ENCODE measurements at regions not wholly inside any gene's neighbourhood (a gene's known extent, or its start where the extent isn't known, plus 50 kb on each side); places are given as distances from the start of the nearest gene placed in this dataset.
"Not testable (repeated sequence)": the region's sequence is repeated elsewhere in the genome, so short reads cannot be mapped to it uniquely, and the experiment has no call there.

DNA sequence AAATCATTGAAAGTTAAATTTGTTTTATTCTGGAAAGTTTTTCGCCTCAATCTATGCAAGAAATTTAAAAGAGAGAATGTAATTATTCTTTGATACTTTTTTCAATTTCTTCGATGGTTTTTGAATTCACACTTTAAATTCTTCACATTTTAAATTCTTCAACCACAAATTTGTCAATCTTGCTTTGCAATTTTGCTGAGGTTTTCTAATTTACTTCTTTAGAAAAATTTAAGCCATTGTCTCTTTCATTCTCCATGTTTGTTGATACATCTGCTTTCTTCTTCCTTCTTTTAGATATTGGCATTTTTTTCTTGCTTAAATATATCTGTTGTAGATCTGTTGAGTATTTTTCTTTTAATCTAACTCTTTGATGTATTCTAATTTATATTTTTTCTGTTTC lies 301.9 kb upstream of the DSEL start:
- DNase-seq: no peak

DNA sequence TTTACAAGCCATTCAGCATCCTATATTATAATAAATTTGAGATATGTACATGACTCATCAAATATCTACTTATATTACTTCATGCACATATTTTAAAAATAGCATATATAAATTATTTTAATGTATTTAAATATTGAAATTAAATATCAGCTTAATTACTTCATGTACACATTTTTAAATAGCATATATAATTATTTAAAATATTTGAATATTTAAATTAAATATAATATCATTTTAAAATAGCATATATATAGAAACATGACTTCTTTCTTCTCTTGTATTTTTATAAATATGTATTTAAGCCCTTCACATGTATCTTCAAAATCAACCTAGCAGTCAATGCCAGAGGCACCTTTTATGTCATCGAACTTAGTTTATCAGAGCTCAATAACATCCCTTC lies 298.8 kb upstream of the DSEL start:
- DNase-seq: no peak

DNA sequence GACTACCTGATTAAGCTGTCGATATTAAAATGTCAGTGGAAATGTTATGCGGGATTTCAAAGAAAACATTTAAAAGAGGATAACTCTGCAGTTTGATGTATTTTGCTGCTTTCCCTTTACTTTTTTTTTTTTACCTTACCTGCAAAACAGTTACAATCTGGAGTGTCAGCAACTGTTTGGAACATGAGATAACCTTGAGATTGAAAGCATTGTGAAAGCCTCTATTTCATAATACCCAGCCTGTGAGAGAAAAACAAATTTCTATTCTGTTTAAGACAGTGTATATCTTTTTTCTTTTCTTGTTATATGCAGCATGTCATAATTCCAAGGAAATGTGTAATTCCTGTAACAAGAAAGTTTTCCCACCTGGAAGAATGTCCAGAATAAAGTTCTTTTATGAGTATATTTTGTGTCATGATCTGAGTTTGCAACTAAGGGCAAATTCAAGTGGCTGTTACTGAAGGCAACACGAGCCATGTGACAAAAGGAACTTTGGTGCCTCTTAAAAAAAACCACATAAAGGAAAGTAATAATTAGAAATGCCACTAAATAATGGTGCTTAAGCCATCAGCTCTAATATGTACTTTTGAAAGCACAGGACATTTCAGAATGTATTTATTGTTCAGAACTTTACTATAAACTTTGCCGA lies 297.0 kb upstream of the DSEL start:
- no peak for DNase-seq

DNA sequence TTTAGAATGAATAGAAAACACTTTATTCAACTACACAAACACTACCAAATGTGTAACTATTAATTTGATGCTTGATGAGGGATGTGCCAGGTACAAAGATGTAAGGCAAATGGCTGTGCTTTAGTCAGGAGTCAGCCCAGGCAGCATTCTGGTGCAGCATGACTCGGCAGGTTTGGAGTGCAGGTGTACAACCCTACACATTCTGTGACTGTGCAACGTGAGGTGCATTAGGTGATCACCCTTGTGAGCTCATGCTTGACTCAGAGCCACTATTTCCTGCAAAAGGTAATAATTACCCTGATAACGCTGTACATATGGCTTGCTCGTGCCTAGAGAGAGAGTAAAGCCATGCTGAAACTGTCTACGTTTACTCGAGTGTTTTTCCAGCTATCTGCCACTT lies 288.7 kb upstream of the DSEL start:
- DNase-seq: no peak

DNA sequence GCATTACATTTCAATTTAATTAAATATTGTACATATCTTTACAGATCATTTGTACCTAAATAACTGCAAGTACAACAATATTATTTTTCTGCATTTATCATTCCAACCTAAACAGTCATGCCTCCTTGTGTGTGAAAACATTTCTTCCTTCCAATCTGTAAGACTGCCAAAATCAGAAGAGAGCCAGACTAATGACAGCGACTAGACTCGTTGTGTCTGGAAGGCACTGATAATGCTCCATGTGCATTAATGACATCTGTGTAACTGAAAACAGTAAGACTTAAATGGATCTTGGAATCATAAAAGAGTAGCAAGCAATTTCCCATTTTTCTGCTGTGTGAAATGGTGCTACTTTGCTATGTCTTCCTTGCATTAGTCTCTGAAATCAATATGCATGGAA lies 278.0 kb upstream of the DSEL start:
- DNase-seq: no peak

DNA sequence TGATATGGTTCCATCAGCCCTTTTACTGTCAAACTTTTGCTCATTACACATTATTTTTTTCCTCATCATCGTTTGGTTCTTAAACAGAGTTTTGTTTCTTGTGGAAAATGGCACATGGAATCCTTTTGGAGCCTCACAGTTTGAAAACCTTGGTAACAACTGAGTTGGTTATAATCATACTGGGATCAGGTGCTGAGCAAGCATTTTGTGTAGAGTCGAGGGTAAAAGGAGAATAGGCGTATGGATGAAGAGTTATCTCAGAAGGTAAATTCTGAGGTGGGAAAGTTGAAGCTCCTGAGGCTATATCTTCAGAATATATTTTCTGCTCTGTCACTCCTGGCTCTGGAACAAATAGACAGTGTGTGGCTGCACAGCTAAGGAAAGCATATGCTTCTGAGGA lies 274.0 kb upstream of the DSEL start:
- no peak for DNase-seq

DNA sequence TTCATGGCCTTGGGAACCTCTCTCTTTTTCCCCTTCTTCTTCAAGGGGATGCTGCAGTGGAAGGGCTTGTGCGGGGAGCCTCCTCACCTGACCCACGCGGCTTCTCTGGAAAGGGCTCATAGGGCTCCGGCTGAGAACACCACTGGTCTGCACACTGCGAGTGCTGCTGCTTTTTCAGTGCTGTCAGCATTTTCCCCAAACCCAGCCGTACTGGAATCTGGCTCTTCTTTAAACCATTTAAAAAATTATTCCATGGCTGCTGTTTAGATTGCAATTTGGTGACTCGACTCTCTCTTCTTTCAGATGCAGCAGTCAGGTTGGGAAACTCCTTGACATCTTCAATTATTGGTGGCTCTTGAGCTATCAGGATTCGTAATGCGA lies 272.6 kb upstream of the DSEL start:
- no peak for DNase-seq

DNA sequence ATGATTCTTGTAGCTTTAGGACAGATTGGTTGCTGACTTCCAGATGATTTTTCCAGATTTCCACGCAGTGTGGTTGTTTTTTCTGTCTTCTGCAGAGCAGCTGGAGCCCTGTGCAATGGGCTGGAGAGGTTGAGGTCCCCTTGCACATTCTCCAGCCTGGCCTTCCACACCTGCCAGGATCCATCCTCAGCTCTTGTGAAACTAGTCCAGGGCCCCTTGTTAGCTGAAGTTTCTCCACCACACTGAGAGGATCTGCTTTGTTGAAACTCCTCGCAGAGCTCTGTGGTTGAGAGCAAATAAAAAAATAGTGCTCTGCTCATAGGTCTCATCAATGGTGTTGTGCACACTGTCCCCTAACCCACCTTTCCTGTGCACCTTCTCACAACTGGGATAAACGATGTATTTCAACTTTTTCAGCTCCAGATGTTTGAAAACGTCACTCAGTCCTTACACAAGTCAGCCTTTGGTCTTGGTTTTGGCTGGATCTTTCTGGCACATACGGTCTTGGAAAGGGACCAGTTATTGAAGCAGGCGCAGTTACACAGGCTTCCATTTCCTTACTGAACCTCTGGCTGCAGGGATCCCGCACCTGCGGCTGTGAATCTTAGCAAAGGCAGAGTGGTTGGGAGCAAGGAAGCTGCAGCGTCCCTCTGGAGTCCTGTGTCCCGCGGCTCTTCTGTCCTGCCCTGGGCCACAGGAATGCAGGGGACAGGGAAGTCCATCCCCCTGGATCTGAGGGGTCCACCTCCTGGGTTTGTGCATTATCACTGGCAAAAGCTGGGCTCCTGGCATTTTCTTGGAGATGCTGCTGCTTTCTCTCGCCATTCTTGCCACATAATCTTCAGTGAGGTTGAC lies 272.0 kb upstream of the DSEL start:
- DNase-seq: no peak

DNA sequence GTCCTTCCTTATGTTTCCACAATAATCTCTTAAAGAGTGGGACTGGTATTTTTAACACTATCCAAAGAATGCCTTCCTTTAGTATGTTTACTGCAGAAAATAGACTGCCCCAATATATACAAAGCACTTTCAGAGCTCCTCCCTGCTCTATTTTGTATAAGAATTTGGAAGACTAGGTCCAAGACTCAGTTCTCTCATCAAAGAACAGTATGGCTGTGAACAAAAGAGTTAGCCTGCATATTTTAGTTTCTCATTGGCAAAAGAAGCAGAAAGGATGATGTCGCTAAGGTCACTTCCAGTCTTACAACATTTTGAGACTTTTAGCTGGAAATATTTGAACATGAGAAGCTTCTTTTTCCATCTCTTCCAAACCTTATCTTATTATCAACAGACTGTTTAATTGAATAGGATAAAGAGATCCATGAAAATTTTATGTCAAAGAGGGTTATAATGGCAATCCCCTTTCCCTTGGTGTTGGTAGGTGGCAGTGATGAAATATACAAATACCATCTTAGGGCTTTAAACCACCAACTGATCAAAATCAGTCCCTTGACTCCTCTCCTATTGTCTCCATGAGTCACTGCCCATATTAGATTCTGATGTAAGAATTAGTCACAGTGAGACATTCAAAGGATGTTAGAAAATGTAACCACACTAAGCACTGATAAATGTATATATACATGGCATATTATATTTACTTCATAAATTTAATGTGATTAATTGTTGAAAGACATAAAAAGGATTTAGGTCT lies 266.9 kb upstream of the DSEL start:
- no peak for DNase-seq

DNA sequence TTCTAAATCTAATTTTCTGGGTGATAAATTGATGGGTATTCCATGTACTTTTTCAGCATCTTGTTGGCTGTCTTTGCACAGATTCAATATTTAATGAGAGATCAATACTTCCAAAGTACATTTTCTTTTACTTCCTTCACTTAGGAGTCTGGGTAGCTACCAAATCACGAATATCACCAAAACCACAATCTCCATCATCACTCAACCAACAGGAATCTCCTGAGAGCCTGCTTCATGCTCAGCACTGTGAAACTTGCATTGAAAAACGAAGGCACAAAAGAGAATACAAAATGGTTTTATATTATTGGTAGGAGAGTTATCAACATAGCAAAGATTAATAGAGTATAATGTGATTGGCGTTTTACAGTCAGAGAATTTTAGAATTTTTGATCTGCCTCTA lies 261.5 kb upstream of the DSEL start:
- no peak for DNase-seq

DNA sequence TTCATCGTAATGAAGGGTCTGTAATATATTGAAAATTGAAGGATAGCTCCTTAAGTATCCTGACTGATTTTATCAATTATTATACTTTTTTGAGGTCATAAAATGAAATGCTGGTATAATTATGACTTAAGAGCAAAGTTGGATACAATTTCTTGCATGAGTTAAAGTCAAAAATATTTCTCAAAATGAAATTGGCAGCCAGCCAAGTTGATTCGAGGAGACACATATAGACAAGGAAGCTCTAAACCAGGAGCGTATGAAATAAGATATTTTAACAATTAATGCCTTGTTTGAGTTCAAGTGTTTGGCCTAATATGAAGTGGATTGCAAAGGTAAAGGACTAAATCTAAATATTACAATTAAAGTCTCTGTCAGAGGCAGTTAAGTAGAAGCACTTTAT lies 260.4 kb upstream of the DSEL start:
- DNase-seq: no peak

DNA sequence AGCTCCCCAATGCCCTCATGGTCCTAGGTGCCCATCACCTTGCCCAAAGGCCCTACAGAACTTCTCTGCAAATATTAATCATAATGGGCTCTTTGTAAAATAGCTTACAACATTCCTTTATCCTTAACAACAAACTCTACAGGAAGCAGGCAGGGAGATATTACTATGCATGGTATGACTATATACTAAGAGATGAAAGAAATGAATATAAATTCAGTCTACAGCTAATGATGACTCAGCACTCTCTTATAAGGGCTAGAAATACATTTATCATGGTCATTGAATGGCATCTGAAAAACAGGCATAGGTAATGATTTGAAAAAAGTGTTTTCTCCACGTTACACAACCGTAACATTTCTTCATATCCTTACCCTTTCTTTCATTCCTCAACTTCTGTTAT lies 254.8 kb upstream of the DSEL start:
- no peak for DNase-seq

DNA sequence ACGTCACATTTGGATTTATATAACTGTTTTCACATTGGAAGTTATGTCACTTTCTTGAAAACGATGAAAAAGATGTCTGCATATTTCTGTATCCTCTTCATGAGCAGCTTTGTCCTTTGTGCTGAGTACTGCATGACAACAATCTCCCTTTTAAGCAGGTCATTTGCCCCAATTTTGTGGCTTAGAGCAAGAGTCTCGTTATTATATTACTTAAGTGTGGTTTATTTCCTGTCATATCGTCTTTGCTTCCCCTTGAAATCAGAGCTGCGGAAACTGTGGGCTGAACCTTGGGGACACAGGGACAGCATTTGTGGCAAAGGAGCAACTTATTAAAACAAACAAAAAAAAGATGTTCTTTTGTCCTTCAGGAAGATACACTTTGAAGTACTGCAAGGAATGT lies 254.0 kb upstream of the DSEL start:
- DNase-seq: no peak

DNA sequence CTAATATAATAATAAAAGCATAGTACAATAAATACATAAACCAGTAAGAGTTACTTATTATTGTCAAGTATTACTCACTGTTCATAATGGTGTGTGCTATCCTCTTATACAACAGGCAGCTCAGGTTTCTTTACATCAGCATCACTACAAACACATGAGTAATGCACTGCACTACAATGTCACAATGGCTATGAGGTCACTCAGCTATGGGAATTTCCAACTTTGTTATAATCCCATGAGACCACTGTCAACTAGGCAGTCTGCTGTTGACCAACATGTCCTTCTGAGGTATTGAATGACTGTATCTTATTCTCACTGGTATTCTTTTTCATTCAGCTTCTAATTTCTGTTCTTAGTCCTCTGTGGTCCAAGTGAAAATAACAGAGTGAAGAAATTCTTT lies 250.4 kb upstream of the DSEL start:
- no peak for DNase-seq

DNA sequence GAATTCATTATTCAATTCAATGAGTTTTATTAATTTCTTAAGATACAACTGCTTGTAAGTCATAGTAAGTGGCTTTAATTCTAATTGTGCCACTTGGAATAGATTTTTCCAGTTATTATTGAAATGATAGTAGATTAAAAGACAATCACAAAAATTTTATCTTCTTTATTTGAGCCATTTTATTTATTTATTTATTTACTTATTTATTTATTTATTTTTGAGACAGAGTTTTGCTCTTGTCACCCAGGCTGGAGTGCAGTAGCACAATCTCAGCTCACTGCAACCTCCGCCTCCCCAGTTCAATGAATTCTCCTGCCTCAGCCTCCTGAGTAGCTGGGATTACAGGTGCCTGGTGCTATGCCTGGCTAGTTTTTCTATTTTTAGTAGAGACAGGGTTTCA lies 235.7 kb upstream of the DSEL start:
- DNase-seq: not testable (repeated sequence)

DNA sequence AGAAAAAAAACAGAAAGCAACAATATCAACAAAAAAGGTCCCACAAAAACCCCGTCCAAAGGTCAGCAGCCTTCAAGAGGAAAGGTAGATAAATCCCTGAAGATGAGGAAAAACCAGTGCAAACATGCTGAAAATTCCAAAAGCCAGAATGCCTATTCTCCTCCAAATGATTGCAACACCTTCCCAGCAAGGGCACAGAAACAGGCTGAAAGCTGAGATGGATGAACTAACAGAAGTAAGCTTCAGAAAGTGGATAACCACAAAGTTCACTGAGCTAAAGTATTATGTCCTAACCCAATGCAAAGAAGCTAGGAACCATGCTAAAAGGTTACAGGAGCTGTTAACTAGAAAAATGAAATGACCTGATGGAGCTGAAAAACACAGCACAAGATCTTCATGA lies 226.4 kb upstream of the DSEL start:
- DNase-seq: no peak

DNA sequence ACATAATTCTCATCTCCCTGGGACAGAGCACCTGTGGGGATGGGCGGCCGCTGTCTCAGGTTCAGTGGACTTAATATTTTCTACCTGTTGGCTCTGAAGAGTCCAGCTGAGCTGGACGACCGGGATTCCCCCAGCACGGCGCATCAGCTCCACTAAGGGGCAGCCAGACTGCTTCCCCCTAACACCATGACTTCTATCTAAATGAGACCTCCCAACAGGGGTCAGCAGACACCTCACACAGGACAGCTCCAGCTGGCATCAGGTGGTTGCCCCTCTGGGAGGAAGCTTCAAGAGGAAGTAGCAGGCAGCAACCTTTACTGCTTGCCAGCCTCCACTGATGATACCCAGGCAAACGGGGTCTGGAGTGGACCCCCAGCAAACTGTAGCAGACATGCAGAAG lies 226.0 kb upstream of the DSEL start:
- no peak for DNase-seq

DNA sequence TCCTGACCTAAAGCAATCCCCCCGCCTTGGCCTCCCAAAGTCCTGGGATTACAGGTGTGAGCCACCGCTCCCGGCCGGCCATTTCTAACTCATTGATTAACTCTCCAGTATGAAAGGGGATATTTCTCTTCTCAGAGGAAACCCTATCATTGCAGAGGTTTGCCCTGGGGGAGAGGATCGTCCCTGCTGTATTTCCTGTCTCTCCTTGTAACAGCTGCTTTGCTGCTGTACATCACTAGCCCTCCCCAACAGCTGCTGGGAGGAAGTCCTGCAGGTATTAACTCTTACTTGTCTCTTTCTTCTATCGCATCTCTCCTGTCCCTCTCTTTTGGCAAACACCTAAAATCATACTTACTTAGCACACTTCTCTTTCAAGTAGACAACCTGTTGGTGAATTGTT lies 219.0 kb upstream of the DSEL start:
- no peak for DNase-seq

DNA sequence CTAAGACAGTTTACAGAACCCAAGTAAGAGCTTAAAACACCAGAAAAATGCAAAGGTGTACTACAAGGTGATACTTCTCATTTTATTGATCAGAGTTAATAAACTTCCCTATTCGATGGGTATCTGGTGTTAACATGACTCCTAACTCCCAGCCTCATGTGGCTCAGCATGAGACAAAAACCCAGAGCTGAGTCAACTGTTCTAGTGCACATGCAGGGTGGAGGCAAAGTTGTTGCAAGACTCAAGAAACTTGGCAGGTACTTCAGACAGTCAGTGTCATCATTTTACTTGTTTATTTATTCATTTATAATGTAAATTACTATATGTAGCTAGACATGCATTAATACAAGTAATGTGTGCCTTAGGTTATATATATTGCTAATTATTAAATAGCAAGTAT lies 216.6 kb upstream of the DSEL start:
- no peak for DNase-seq

DNA sequence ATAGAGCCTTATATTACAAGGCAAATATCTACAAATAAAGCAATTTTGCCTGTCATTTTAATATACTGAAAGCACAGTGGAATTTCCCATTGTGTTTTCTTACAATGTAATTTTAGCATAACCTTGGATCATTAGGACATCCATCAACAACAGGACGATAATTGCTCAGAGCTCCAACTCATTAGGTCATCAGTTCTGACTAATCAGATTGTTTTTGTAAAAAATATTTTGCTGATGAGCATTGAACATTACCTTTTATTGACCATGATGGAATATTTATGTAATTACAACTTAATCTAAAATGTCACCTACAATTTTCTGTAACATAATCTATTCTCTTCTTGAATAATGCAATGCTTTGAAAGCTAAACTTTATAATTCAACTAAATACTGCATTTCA lies 215.3 kb upstream of the DSEL start:
- no peak for DNase-seq

DNA sequence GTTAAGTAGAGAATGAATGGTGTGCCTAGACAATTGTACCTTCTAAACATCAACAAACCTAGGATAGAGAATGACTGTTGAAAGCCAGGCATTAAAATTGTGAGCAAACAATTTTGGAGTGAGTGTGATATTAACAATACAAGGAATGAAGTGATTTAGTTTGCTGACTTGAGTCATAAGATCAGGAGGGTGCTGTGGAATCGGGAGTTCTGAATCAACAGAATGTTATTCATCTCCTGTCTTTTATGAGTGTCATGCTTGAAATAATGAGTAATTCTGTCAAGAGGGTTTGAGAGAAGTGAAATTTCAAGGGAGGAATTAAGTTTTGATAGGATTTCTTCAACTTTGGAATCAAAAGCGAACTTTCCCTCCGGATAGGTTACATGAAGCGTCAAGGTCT lies 214.4 kb upstream of the DSEL start:
- no peak for DNase-seq

DNA sequence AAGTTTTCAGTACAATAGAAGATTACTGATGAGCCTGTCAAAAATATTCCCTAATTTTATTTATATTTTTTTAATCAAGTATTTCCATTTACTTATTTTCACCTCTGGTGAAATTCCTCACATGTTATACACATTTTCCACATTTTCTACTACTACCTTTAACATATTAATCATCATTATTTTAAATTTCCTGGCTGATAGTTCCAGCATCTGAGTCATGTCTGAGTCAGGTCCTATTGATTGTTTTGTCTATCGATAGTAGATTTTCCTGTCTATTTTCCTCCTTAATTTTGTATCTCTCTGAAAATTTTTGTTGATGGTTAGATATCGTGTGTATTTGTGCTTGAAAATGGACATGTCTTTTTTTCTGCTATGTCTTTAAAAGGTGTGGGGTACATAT lies 211.8 kb upstream of the DSEL start:
- DNase-seq: no peak

DNA sequence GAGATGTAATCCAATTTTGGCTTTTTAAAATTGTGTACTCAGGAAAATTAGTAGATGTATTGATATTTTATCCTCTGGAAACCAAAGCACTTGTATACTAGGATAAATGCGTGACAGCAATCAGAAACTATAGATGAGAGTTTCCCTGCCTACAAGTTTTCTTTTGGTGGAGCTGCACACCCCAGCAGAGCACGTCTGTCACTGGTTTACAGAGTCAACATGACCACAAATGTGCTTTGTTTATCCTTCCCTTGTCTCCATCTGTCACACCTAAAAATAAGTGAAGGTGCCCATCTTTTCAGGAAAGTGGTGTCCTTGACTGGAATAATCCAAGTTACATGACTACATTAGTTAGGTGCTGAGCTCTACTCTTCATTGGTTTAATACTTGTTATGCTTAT lies 210.4 kb upstream of the DSEL start:
- no peak for DNase-seq

DNA sequence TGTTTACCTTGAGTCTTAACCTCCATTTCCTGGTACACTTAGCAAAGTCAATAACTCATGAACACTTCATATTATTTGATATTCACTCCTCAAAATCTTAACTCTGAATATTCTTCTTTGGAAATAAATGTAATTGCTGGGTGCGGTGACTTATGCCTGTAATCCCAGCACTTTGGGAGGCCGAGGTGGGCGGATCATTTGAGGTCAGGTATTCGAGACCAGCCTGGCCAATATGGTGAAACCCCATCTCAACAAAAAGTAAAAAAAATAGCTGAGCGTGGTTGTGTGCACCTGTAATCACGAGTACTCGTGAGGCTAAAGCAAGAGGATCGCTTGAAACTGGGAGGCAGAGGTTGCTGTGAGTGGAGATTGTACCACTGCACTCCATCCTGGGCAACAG lies 201.3 kb upstream of the DSEL start:
- DNase-seq: no peak
